ENCODE measurements at regions not wholly inside any gene's neighbourhood (a gene's known extent, or its start where the extent isn't known, plus 50 kb on each side); places are given as distances from the start of the nearest gene placed in this dataset.

DNA sequence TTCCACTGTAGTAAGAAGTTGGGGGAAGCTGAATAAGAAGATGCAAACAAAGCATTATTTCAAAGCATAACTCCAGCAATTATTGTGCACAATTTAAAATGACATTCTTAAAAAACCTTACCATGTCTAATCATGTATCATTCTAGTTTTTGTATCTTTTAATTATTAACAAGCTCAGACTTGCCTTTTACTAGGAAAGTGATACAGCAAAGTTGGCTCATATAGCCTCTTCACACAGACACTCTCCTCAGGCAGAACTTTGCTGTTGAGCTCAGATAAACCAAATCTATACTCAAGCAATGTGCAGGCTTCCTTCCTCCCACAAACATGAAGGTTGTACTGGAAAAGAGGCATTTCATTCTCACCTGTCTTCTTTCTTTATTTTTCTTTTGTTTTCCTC, 358.7 kb upstream of the EMCN start:
- H3K4me1 ChIP-seq (ENCODE audit: control insufficient read depth in 1 of 2, insufficient read depth in 2 of 2, low read depth in 1 of 2, low read length in 1 of 2): no peaks in the 10 kb centered on the region; a peak in 1 of 4 replicates
- H3K4me2 ChIP-seq: no peak overlapping the region
- CTCF ChIA-PET: no interaction called here

More for the DNA sequence above, 358.7 kb upstream of the EMCN start:
- DNase-seq: no peak
- POLR2A ChIA-PET: no interaction called here
- H3K9me2 ChIP-seq: no peaks in the 10 kb centered on the region
- H3K4me3 ChIP-seq (ENCODE audit: low read depth in 2 of 2, low read length in 1 of 2): no peak overlapping the region
- TF ChIP-seq JUND (IDR thresholded peaks at IDR 0.05): no peak
- no peak for TF ChIP-seq PBX3 (IDR thresholded peaks at IDR 0.05)
- TF ChIP-seq MXI1 (IDR thresholded peaks at IDR 0.05; ENCODE audit: low read depth, low read length): no peak
- TF ChIP-seq SMC3 (IDR thresholded peaks at IDR 0.05; ENCODE audit: low read depth, low read length): no peak
- TF ChIP-seq FOSL2 (IDR thresholded peaks at IDR 0.05; ENCODE audit: borderline replicate concordance, low read depth): no peak
- no peak for TF ChIP-seq NFIC (IDR thresholded peaks at IDR 0.05; ENCODE audit: borderline replicate concordance)
- TF ChIP-seq RXRA (IDR thresholded peaks at IDR 0.05; ENCODE audit: borderline replicate concordance, low read depth): no peak
- no peak for TF ChIP-seq IRF3 (IDR thresholded peaks at IDR 0.05; ENCODE audit: low read depth, low read length)
- no peak for TF ChIP-seq REST (IDR thresholded peaks at IDR 0.05; ENCODE audit: low read depth, low read length)
- TF ChIP-seq RCOR1 (IDR thresholded peaks at IDR 0.05; ENCODE audit: low read length): no peak
- no peak for TF ChIP-seq USF2 (IDR thresholded peaks at IDR 0.05; ENCODE audit: borderline replicate concordance, low read depth, low read length)
- TF ChIP-seq, protein P1, sequence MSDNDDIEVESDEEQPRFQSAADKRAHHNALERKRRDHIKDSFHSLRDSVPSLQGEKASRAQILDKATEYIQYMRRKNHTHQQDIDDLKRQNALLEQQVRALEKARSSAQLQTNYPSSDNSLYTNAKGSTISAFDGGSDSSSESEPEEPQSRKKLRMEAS (IDR thresholded peaks at IDR 0.05; ENCODE audit: low read depth): no peak
- TF ChIP-seq CHD2 (IDR thresholded peaks at IDR 0.05; ENCODE audit: low read length, partially characterized antibody): no peak
- TF ChIP-seq RAD21 (IDR thresholded peaks at IDR 0.05; ENCODE audit: low read length): no peak
- H3K27ac ChIP-seq (ENCODE audit: low read depth in 2 of 2, low read length in 1 of 2): no peak overlapping the region
- H3K79me2 ChIP-seq (ENCODE audit: insufficient read depth): no peaks in the 10 kb centered on the region
- no peaks in the 10 kb centered on the region for H3F3A ChIP-seq (replicated peaks; ENCODE audit: insufficient read depth)
- H3K9ac ChIP-seq: no peak overlapping the region
- H2AFZ ChIP-seq (ENCODE audit: low read depth): no peak overlapping the region
- H3K36me3 ChIP-seq (replicated peaks in 1 of 2; ENCODE audit: control insufficient read depth in 1 of 2, insufficient read depth in 2 of 2, low read length in 1 of 2): no peaks in the 10 kb centered on the region
- no peaks in the 10 kb centered on the region for H4K20me1 ChIP-seq (ENCODE audit: insufficient read depth)
- no peaks in the 10 kb centered on the region for H3K9me3 ChIP-seq
- no peaks in the 10 kb centered on the region for H3K27me3 ChIP-seq (ENCODE audit: insufficient read depth)

Measured in SK-N-SH (cell line).